HL-60 (cell line): ENCODE measurements at regions not wholly inside any gene's neighbourhood (a gene's known extent, or its start where the extent isn't known, plus 50 kb on each side); places are given as distances from the start of the nearest gene placed in this dataset.

ENCODE experiments used
- DNase-seq, 2 experiments: peaks; one replicate each; pipeline ENCODE4 v3.0.0-alpha.2; 2010 to 2020; ENCODE audit warnings: low read depth in 1 of 2, low spot score in 1 of 2
- H3K27ac ChIP-seq: fragments of 250-450 bp; sonication (Bioruptor Pico); replicated peaks from 2 replicates; pipeline ENCODE4 v1.5.1; 2020; ENCODE audit warnings: mild to moderate bottlenecking, moderate library complexity
- H3K27me3 ChIP-seq: fragments of 250-450 bp; sonication (Bioruptor Pico); 2 replicates; pipeline ENCODE4 v1.5.1; 2021; ENCODE audit warnings: mild to moderate bottlenecking, moderate library complexity; ENCODE audit not compliant: insufficient read depth, poor library complexity, severe bottlenecking
- H3K4me3 ChIP-seq: replicated peaks from 2 replicates; pipeline ENCODE4 v1.5.1; 2011; ENCODE audit warnings: mild to moderate bottlenecking, control low read depth, low read length; ENCODE audit not compliant: insufficient read depth
- CTCF ChIP-seq: IDR thresholded peaks from one replicate; pipeline ENCODE4 v1.5.1; 2011; ENCODE audit warnings: low read length, control low read depth, inconsistent platforms; ENCODE audit not compliant: insufficient read depth
- GABPA ChIP-seq: IDR thresholded peaks from 2 replicates; pipeline ENCODE4 v1.6.1; 2012; ENCODE audit warnings: low read depth
- POLR2AphosphoS5 ChIP-seq: IDR thresholded peaks from 2 replicates; pipeline ENCODE4 v1.6.1; 2012; ENCODE audit warnings: low read depth
- REST ChIP-seq: IDR thresholded peaks from 2 replicates; pipeline ENCODE4 v1.6.1; 2012; ENCODE audit warnings: low read depth; ENCODE audit not compliant: insufficient replicate concordance
- SPI1 ChIP-seq: IDR thresholded peaks from 2 replicates; pipeline ENCODE4 v1.6.1; 2012; ENCODE audit warnings: low read depth, mild to moderate bottlenecking, borderline replicate concordance

- Histone ChIP-seq H3K27me3 (no peaks in the 10 kb centered on the region), H3K4me3 (no peak overlapping the region), H3K27ac (no peak overlapping the region)
- no peak for TF ChIP-seq POLR2AphosphoS5
- no peak for TF ChIP-seq CTCF
- no peak for TF ChIP-seq GABPA
- TF ChIP-seq SPI1 = no peak
- no peak for DNase-seq
Observed at GRCh38 chr7:79506481-79506880, 53.0 kb upstream of the MAGI2 start.

- DNase-seq = no peak
Observed at GRCh38 chr7:79504607-79505389, 51.3 kb upstream of the MAGI2 start.

More at GRCh38 chr7:79504607-79505389, 51.3 kb upstream of the MAGI2 start:
- no peaks in the 10 kb centered on the region for H3K27me3 ChIP-seq
- TF ChIP-seq SPI1 (no peak), GABPA (no peak), CTCF (no peak), POLR2AphosphoS5 (no peak), REST (no peak)
- no peak overlapping the region for H3K27ac ChIP-seq
- no peak overlapping the region for H3K4me3 ChIP-seq
